ENCODE measurements at regions not wholly inside any gene's neighbourhood (a gene's known extent, or its start where the extent isn't known, plus 50 kb on each side); places are given as distances from the start of the nearest gene placed in this dataset.

DNA sequence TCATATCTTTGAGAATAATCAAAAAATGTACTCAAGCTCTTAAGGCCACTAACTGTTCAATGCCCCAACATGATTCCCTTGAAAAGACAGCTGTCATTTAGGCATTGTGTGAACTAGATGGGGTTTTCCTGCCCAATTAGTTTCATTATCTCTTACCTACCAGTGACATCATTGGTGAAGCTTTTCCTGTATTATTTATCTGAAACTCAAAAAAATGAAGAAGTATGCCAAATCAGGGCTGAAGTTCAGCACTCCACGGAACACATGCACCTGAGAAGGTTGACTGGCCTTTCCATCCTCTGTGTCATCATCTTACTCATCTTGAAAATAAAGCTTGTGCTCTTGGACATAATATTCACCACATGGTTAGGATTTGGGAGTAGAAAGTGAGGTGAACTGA is 126.4 kb downstream of the TXNL1 start (continued):
- TF ChIP-seq, protein P1, sequence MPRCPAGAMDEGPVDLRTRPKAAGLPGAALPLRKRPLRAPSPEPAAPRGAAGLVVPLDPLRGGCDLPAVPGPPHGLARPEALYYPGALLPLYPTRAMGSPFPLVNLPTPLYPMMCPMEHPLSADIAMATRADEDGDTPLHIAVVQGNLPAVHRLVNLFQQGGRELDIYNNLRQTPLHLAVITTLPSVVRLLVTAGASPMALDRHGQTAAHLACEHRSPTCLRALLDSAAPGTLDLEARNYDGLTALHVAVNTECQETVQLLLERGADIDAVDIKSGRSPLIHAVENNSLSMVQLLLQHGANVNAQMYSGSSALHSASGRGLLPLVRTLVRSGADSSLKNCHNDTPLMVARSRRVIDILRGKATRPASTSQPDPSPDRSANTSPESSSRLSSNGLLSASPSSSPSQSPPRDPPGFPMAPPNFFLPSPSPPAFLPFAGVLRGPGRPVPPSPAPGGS (IDR thresholded peaks at IDR 0.05; ENCODE audit: borderline replicate concordance, insufficient read depth, low read depth, low read length, poor library complexity, severe bottlenecking) = no peak
- TF ChIP-seq, protein P2, sequence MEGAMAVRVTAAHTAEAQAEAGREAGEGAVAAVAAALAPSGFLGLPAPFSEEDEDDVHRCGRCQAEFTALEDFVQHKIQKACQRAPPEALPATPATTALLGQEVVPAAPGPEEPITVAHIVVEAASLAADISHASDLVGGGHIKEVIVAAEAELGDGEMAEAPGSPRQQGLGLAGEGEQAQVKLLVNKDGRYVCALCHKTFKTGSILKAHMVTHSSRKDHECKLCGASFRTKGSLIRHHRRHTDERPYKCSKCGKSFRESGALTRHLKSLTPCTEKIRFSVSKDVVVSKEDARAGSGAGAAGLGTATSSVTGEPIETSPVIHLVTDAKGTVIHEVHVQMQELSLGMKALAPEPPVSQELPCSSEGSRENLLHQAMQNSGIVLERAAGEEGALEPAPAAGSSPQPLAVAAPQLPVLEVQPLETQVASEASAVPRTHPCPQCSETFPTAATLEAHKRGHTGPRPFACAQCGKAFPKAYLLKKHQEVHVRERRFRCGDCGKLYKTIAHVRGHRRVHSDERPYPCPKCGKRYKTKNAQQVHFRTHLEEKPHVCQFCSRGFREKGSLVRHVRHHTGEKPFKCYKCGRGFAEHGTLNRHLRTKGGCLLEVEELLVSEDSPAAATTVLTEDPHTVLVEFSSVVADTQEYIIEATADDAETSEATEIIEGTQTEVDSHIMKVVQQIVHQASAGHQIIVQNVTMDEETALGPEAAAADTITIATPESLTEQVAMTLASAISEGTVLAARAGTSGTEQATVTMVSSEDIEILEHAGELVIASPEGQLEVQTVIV (IDR thresholded peaks at IDR 0.05; ENCODE audit: borderline replicate concordance, partially characterized antibody) = no peak
- TF ChIP-seq, protein P3, sequence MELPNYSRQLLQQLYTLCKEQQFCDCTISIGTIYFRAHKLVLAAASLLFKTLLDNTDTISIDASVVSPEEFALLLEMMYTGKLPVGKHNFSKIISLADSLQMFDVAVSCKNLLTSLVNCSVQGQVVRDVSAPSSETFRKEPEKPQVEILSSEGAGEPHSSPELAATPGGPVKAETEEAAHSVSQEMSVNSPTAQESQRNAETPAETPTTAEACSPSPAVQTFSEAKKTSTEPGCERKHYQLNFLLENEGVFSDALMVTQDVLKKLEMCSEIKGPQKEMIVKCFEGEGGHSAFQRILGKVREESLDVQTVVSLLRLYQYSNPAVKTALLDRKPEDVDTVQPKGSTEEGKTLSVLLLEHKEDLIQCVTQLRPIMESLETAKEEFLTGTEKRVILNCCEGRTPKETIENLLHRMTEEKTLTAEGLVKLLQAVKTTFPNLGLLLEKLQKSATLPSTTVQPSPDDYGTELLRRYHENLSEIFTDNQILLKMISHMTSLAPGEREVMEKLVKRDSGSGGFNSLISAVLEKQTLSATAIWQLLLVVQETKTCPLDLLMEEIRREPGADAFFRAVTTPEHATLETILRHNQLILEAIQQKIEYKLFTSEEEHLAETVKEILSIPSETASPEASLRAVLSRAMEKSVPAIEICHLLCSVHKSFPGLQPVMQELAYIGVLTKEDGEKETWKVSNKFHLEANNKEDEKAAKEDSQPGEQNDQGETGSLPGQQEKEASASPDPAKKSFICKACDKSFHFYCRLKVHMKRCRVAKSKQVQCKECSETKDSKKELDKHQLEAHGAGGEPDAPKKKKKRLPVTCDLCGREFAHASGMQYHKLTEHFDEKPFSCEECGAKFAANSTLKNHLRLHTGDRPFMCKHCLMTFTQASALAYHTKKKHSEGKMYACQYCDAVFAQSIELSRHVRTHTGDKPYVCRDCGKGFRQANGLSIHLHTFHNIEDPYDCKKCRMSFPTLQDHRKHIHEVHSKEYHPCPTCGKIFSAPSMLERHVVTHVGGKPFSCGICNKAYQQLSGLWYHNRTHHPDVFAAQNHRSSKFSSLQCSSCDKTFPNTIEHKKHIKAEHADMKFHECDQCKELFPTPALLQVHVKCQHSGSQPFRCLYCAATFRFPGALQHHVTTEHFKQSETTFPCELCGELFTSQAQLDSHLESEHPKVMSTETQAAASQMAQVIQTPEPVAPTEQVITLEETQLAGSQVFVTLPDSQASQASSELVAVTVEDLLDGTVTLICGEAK (IDR thresholded peaks at IDR 0.05; ENCODE audit: borderline replicate concordance) = no peak
- TF ChIP-seq, protein P4, sequence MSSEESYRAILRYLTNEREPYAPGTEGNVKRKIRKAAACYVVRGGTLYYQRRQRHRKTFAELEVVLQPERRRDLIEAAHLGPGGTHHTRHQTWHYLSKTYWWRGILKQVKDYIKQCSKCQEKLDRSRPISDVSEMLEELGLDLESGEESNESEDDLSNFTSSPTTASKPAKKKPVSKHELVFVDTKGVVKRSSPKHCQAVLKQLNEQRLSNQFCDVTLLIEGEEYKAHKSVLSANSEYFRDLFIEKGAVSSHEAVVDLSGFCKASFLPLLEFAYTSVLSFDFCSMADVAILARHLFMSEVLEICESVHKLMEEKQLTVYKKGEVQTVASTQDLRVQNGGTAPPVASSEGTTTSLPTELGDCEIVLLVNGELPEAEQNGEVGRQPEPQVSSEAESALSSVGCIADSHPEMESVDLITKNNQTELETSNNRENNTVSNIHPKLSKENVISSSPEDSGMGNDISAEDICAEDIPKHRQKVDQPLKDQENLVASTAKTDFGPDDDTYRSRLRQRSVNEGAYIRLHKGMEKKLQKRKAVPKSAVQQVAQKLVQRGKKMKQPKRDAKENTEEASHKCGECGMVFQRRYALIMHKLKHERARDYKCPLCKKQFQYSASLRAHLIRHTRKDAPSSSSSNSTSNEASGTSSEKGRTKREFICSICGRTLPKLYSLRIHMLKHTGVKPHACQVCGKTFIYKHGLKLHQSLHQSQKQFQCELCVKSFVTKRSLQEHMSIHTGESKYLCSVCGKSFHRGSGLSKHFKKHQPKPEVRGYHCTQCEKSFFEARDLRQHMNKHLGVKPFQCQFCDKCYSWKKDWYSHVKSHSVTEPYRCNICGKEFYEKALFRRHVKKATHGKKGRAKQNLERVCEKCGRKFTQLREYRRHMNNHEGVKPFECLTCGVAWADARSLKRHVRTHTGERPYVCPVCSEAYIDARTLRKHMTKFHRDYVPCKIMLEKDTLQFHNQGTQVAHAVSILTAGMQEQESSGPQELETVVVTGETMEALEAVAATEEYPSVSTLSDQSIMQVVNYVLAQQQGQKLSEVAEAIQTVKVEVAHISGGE (CRISPR knock-in tag; IDR thresholded peaks at IDR 0.05) = no peak
- TF ChIP-seq, protein P5, sequence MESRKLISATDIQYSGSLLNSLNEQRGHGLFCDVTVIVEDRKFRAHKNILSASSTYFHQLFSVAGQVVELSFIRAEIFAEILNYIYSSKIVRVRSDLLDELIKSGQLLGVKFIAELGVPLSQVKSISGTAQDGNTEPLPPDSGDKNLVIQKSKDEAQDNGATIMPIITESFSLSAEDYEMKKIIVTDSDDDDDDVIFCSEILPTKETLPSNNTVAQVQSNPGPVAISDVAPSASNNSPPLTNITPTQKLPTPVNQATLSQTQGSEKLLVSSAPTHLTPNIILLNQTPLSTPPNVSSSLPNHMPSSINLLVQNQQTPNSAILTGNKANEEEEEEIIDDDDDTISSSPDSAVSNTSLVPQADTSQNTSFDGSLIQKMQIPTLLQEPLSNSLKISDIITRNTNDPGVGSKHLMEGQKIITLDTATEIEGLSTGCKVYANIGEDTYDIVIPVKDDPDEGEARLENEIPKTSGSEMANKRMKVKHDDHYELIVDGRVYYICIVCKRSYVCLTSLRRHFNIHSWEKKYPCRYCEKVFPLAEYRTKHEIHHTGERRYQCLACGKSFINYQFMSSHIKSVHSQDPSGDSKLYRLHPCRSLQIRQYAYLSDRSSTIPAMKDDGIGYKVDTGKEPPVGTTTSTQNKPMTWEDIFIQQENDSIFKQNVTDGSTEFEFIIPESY (IDR thresholded peaks at IDR 0.05) = no peak
- no peak for TF ChIP-seq YY1 (IDR thresholded peaks at IDR 0.05; ENCODE audit: low read depth, low read length)
- no peak for TF ChIP-seq SMAD1 (IDR thresholded peaks at IDR 0.05; ENCODE audit: low read depth, partially characterized antibody)
- TF ChIP-seq DPF2 (IDR thresholded peaks at IDR 0.05) = peak; percentile 76; the same call in 1 of the 2 replicates
- TF ChIP-seq TCF3 (IDR thresholded peaks at IDR 0.05; ENCODE audit: borderline replicate concordance, insufficient read depth, low read depth, low read length) = no peak
- no peak for TF ChIP-seq RCOR1 (conservative IDR thresholded peaks at IDR 0.05; ENCODE audit: low read depth, low read length)
- no peak for TF ChIP-seq NBN (IDR thresholded peaks at IDR 0.05)
- TF ChIP-seq EZH2 (IDR thresholded peaks at IDR 0.05; ENCODE audit: borderline replicate concordance, control insufficient read depth, low read depth, low read length) = no peak
- TF ChIP-seq SPI1 (IDR thresholded peaks at IDR 0.05; ENCODE audit: borderline replicate concordance, insufficient read depth, low read depth, low read length) = no peak
- TF ChIP-seq RBBP5 (conservative IDR thresholded peaks at IDR 0.05) = no peak
- TF ChIP-seq, protein P6, sequence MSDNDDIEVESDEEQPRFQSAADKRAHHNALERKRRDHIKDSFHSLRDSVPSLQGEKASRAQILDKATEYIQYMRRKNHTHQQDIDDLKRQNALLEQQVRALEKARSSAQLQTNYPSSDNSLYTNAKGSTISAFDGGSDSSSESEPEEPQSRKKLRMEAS (IDR thresholded peaks at IDR 0.05; ENCODE audit: low read depth, low read length) = no peak
- peak; percentile 41; the same call in 1 of the 2 replicates for TF ChIP-seq JUNB (IDR thresholded peaks at IDR 0.05)
- TF ChIP-seq SMC3 (IDR thresholded peaks at IDR 0.05; ENCODE audit: borderline replicate concordance, low read length) = no peak
